Lung microvascular endothelial cell (primary cell): ENCODE measurements at regions not wholly inside any gene's neighbourhood (a gene's known extent, or its start where the extent isn't known, plus 50 kb on each side); places are given as distances from the start of the nearest gene placed in this dataset.

ENCODE experiments used
- DNase-seq, 2 donors: peaks; one replicate each; pipeline versions ENCODE4 v3.0.0 to v3.0.0-alpha.2; 2010; ENCODE audit warnings: low read depth in 2 of 2

GRCh38 chr5:5957737-5958136 is 420.6 kb downstream of the MED10 start:
- no peak for DNase-seq

- DNase-seq: no peak
Measured at GRCh38 chr5:5954275-5954598, 424.1 kb downstream of the MED10 start.

GRCh38 chr5:5953584-5954274 is 424.6 kb downstream of the MED10 start:
- no peak for DNase-seq

- DNase-seq: no peak
Measured at GRCh38 chr5:5951953-5952352, 426.4 kb downstream of the MED10 start.

- DNase-seq: no peak
Measured at GRCh38 chr5:5950658-5951057, 427.7 kb downstream of the MED10 start.

GRCh38 chr5:5941486-5941885 is 436.9 kb downstream of the MED10 start:
- DNase-seq: no peak

GRCh38 chr5:5939759-5940370 is 438.5 kb downstream of the MED10 start:
- DNase-seq: no peak

- no peak for DNase-seq
Measured at GRCh38 chr5:5933651-5934050, 444.7 kb downstream of the MED10 start.

GRCh38 chr5:5932824-5933223 is 445.5 kb downstream of the MED10 start:
- no peak for DNase-seq

GRCh38 chr5:5930561-5930960 is 447.8 kb downstream of the MED10 start:
- DNase-seq: no peak

- DNase-seq: no peak
Measured at GRCh38 chr5:5929291-5930020, 448.9 kb downstream of the MED10 start.

GRCh38 chr5:5925191-5925590 is 453.2 kb downstream of the MED10 start:
- no peak for DNase-seq

GRCh38 chr5:5919411-5919810 is 458.9 kb downstream of the MED10 start:
- DNase-seq: no peak

GRCh38 chr5:5906778-5907177 is 471.6 kb downstream of the MED10 start:
- DNase-seq: no peak

- no peak for DNase-seq
Measured at GRCh38 chr5:5905186-5905585, 473.2 kb downstream of the MED10 start.

- DNase-seq: no peak
Measured at GRCh38 chr5:5904113-5904512, 474.2 kb downstream of the MED10 start.

GRCh38 chr5:5902678-5903646 is 475.4 kb downstream of the MED10 start:
- no peak for DNase-seq

- no peak for DNase-seq
Measured at GRCh38 chr5:5900350-5900749, 477.9 kb downstream of the ICE1 start.

- DNase-seq: no peak
Measured at GRCh38 chr5:5899716-5900115, 477.2 kb downstream of the ICE1 start.

- no peak for DNase-seq
Measured at GRCh38 chr5:5888284-5888683, 465.8 kb downstream of the ICE1 start.

GRCh38 chr5:5887833-5888232 is 465.4 kb downstream of the ICE1 start:
- no peak for DNase-seq
